HG03342 (cell line): ENCODE measurements at regions not wholly inside any gene's neighbourhood (a gene's known extent, or its start where the extent isn't known, plus 50 kb on each side); places are given as distances from the start of the nearest gene placed in this dataset.

Experiments
- ATAC-seq: cut with Tn5 transposase; IDR thresholded peaks from one replicate; pipeline ENCODE4 v1.9.1; 2021; ENCODE audit warnings: mild to moderate bottlenecking, moderate library complexity; ENCODE audit not compliant: unreplicated experiment

DNA sequence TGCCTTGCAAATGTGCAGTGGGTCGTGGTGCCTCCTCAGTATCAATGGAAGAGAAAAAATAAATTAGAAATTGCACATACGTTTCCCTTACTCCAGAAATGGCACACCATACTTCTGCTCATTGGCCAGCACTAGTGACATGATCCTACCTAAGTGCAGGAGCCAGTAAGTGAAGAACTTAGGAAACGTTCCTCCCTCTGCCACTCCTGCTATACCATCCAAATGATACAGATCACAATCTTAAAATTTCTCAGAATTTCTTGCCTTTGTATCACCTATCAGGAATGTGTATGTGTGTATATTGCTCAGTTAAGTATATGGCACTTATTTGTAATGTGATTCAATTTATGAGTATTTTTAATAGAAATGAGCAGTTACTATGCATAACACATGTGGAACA lies 237.0 kb upstream of the UBE2E3 start:
- ATAC-seq = no peak

GRCh38 chr2:180742801-180743200 lies 237.6 kb upstream of the UBE2E3 start:
- no peak for ATAC-seq

DNA sequence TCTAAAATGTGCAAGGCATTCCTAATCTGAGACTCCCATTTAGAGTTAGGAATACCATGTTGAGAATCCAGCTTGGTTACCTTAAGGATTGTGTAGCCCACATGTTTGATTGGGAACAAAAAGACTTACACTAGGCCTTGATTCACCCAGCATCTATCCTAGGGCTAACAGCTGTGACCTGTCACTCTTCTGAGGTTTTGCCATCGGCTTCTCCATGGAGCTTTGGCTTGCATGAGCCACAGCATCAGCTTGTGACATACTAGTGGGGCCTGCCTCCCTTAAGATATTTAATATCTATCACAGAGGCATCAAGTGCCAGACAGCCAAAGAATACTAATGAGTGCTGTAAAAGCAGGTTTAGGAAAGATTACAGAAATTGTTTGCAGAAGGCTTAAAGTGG lies 241.3 kb upstream of the UBE2E3 start:
- no peak for ATAC-seq

DNA sequence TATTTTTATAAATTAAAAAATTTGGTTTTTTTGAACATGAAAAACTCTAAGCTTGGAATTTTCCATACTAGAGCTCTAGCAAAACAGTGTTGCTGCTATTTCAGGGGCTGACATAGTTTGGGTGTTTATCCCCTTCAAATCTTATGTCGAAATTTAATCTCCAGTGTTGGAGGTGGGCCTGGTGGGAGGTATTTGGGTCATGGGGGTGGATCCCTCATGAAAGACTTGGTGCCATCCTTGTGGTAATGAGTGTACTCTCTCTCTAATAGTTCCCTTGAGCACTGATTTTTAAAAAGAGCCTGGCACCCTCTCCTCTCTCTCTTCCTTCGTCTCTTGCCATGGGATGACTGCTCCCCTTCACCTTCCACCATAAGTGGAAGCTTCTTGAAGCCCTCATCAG lies 244.6 kb upstream of the UBE2E3 start:
- ATAC-seq = no peak

DNA sequence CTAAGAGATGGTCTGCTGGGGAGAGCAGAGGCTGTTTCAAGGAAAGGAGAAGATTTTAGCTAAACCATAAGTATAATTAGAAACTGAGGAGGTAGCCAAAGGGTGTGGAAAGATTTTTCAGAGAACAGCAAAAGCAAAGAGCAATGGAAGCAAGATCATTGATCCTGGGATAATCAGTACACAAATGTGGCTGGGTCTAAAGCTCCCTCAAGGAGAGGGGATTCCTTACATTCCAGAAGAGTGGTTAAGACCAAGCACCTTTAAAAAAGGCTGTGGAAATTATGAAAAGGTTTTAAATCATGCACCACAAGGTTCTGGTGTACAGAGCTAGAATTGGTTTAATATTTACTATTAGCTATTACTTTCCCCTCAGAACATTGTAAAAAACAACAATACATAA lies 246.0 kb upstream of the UBE2E3 start:
- ATAC-seq = no peak

- ATAC-seq = no peak
Measured at GRCh38 chr2:180733330-180733729, 247.1 kb upstream of the UBE2E3 start.

DNA sequence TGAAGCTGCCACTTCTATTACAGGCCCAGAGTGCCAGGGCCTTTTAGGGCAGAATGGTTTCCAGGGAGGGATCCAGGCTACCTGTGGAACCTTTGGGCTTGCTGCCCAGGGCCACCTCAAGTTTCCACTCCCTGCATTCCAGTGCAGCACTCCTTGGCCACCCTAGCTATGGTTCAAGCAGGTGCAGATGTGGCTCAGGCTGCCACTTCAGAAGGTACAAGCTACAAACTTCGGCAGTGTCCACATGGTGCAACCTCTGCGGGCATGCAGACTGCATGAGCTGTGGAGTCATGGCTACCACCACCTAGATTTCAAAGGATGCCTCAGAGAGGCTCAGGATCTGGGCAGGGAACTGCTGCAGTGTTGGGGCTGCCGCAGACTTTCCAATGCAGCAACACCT lies 248.1 kb upstream of the UBE2E3 start:
- no peak for ATAC-seq

DNA sequence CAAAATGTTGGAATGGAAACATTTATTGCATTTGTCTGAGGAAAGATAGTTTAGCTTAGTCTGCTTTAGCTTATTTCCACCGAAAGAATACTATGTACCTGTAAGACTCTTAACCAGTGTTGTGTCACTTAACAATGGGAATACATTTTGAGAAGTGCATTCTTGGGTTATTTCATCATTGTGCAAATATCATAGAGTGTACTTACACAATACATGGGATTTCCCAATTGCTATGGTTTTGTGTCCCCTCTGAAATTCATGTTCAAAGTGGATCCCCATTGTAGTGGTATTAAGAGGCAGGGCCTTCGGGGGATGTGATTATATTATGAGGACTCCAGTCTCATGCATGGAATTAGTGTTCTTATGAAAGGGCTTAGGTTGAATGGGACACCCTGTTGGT lies 249.4 kb upstream of the UBE2E3 start:
- no peak for ATAC-seq

- no peak for ATAC-seq
Measured at GRCh38 chr2:180728928-180729559, 251.4 kb upstream of the UBE2E3 start.

DNA sequence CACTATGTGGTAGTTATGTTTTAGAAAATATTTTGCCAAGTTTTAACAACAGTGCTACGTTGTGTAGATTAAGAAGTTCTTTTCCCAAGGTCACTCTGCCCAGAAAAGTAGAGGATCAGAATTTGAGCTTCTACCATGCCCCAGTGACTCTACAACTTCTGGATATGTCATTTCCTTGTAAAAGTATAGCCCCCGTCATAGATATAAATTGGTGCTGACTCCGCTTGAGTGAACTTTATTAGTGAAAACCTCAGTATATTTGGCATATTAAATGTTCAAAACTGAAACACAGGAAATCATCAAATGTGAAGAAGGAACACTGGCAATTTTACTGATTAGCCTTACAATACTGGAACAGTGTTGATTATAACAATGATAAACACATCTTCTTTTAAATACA lies 256.7 kb upstream of the UBE2E3 start:
- no peak for ATAC-seq

DNA sequence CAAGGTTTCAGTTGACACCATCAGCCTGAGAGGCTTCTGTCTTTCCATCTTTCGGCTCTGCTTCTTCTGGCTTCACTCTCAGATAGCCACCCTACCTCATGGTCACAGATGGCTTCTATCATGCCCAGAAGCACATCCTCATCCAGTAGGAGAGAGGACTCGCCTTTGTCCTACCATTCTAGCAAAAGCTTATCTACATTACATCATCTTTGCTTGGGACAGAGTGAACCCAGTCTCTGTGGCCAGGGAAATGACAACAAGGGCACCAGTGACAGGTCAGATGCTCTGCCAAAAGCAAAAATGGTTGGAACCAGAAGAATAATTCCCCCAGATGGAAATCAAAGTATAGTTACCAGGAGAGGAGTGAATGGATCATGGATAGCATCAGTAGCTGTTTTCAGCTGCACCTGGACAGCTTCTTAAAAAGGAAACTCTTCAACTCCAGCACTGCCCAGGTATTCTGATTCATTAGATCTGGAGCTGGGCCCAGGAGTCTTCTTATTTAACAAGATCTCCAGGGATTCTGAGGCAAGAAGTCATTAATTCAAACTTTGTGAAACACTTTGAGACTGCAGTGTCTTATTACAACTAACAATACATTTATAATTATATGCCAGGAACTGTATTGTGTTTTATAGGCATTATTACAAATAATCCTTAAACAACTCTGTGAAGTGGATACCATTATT lies 257.7 kb upstream of the UBE2E3 start:
- no peak for ATAC-seq

- no peak for ATAC-seq
Measured at GRCh38 chr2:180720829-180721228, 259.6 kb upstream of the UBE2E3 start.

GRCh38 chr2:180717588-180717987 lies 262.8 kb upstream of the UBE2E3 start:
- no peak for ATAC-seq

DNA sequence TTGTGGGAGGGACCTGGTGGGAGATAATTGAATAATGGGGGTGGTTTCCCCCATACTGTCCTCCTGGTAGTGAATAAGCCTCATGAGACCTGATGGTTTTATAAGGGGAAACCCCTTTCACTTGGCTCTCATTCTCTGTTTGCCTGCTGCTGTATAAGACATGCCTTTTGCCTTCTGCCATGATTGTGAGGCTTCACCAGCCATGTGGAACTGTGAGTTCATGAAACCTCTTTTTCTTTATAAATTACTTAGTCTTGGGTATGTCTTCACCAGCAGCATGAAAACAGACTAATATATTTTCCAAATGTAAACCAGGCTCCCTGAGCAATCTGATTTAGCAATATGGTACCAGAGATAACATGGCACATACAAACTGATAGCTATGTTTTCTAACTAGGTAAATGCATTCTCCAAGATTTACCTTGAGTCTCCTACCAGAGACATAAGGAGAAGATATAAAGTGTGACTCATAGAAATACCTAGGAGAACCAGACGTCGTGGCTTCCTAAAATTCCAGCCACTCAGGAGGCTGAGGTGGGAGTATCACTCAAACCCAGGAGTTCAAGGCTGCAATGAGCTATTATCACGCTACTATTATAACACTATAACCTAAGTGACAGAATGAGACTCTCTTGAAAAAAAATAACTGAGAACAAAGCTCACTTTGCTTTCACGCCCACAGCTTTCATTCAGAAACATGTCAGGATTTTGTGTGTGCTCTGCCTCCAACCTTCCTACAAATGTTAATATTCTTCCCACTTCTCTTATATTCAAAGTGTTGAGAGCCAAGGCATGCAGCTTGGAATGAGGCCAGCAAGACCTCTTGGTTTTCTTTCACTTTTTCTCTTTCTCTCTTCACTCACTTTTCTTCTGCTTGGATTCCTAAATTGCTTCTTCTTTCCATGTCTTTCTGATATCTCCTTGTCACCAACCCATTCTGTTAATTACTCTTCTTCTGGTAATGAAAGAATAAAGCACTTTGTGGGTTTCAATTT lies 263.9 kb upstream of the UBE2E3 start:
- ATAC-seq = no peak

- no peak for ATAC-seq
Measured at GRCh38 chr2:180715044-180715443, 265.4 kb upstream of the UBE2E3 start.

GRCh38 chr2:180709392-180710145 lies 270.8 kb upstream of the UBE2E3 start:
- no peak for ATAC-seq

GRCh38 chr2:180707884-180708205 lies 272.6 kb upstream of the UBE2E3 start:
- no peak for ATAC-seq

GRCh38 chr2:180707175-180707883 lies 273.1 kb upstream of the UBE2E3 start:
- ATAC-seq = no peak

DNA sequence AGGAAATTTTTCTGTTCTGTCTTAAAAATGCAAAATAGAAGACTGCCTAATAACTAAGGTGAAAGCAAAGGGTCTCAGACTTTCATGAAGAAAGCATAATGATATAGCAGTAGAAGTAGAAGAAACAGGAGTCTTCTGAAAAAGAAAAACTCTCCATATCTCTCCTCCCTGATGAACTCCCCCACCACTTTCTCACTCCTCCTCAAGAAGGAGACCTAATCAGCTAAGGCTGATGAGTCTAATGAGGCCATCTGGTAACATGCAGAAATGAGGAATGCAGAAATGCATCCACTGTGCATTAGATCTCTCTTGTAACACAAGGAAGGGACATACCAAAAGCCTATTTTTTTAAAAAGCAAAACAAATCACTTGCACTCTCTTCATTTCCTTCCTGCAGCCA lies 273.7 kb upstream of the UBE2E3 start:
- ATAC-seq = no peak

- ATAC-seq = no peak
Measured at GRCh38 chr2:180705551-180705950, 274.9 kb upstream of the UBE2E3 start.

GRCh38 chr2:180705122-180705521 lies 275.3 kb upstream of the UBE2E3 start:
- no peak for ATAC-seq
